ENCODE measurements at regions not wholly inside any gene's neighbourhood (a gene's known extent, or its start where the extent isn't known, plus 50 kb on each side); places are given as distances from the start of the nearest gene placed in this dataset.

DNA sequence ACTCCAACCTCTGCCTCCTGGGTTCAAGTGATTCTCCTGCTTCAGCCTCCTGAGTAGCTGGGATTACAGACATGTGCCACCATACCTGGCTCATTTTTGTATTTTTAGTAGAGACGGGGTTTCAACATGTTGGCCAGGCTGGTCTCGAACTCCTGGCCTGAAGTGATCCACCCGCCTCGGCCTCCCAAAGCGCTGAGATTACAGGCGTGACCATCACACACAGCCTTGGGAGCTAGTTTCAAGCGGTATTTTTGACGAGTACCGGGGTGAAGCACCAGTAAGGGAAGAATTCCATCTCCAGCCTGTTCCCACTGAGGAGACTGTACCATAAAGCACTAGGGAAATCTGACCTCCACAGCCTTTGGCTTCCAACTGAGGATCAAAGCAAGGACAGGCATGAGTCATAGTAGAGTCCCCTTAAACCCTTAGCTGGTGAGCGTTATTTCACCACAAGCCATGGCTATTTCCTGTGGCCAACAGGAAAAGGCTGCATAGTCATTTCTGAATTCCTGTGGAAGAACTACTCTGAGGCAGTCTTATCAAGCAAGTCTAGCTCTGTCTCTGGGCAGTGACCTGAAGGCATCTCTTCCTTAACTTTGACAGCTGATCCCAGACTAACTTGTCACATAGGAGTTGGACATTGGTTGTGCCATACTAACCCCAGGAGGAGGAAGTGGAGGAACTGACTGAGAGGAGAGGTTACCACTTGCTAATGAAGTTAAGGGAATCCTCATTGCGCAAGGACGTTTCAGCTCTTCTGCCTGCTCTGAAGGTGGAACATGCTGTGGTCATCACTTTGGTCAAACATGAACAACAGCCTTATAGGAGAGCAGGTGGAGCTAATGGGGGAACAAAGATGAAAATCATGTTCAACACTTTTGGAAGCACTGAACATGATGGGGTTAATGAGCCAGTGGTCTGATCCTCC is 85.8 kb upstream of the DMRT1 start (continued):
- TF ChIP-seq, protein P1, sequence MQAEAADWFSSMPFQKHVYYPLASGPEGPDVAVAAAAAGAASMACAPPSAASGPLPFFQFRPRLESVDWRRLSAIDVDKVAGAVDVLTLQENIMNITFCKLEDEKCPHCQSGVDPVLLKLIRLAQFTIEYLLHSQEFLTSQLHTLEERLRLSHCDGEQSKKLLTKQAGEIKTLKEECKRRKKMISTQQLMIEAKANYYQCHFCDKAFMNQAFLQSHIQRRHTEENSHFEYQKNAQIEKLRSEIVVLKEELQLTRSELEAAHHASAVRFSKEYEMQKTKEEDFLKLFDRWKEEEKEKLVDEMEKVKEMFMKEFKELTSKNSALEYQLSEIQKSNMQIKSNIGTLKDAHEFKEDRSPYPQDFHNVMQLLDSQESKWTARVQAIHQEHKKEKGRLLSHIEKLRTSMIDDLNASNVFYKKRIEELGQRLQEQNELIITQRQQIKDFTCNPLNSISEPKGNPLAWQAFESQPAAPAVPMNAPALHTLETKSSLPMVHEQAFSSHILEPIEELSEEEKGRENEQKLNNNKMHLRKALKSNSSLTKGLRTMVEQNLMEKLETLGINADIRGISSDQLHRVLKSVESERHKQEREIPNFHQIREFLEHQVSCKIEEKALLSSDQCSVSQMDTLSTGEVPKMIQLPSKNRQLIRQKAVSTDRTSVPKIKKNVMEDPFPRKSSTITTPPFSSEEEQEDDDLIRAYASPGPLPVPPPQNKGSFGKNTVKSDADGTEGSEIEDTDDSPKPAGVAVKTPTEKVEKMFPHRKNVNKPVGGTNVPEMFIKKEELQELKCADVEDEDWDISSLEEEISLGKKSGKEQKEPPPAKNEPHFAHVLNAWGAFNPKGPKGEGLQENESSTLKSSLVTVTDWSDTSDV (CRISPR knock-in tag; IDR thresholded peaks at IDR 0.05), result no peak
- TF ChIP-seq CAMTA2 (CRISPR knock-in tag; IDR thresholded peaks at IDR 0.05; ENCODE audit: borderline replicate concordance) (no peak), ZNF136 (CRISPR knock-in tag; IDR thresholded peaks at IDR 0.05; ENCODE audit: low read depth) (0 out of 2 replicates have a peak, but pooled peaks have one; percentile 60), RFX3 (CRISPR knock-in tag; IDR thresholded peaks at IDR 0.05) (no peak), MAFK (conservative IDR thresholded peaks at IDR 0.05 in 1 of 2, IDR thresholded peaks at IDR 0.05 in 1 of 2; ENCODE audit: low read length in 2 of 2) (peak; percentile 74 to 80), TCF7 (IDR thresholded peaks at IDR 0.05; ENCODE audit: low read depth) (peak; percentile 88), ZNF124 (CRISPR knock-in tag; IDR thresholded peaks at IDR 0.05) (peak; percentile 47; the same call in 1 of the 2 replicates), RXRB (CRISPR knock-in tag; IDR thresholded peaks at IDR 0.05; ENCODE audit: borderline replicate concordance) (peak; percentile 53; the same call in 1 of the 2 replicates), ZNF160 (CRISPR knock-in tag; IDR thresholded peaks at IDR 0.05) (no peak)
- TF ChIP-seq, protein P2, sequence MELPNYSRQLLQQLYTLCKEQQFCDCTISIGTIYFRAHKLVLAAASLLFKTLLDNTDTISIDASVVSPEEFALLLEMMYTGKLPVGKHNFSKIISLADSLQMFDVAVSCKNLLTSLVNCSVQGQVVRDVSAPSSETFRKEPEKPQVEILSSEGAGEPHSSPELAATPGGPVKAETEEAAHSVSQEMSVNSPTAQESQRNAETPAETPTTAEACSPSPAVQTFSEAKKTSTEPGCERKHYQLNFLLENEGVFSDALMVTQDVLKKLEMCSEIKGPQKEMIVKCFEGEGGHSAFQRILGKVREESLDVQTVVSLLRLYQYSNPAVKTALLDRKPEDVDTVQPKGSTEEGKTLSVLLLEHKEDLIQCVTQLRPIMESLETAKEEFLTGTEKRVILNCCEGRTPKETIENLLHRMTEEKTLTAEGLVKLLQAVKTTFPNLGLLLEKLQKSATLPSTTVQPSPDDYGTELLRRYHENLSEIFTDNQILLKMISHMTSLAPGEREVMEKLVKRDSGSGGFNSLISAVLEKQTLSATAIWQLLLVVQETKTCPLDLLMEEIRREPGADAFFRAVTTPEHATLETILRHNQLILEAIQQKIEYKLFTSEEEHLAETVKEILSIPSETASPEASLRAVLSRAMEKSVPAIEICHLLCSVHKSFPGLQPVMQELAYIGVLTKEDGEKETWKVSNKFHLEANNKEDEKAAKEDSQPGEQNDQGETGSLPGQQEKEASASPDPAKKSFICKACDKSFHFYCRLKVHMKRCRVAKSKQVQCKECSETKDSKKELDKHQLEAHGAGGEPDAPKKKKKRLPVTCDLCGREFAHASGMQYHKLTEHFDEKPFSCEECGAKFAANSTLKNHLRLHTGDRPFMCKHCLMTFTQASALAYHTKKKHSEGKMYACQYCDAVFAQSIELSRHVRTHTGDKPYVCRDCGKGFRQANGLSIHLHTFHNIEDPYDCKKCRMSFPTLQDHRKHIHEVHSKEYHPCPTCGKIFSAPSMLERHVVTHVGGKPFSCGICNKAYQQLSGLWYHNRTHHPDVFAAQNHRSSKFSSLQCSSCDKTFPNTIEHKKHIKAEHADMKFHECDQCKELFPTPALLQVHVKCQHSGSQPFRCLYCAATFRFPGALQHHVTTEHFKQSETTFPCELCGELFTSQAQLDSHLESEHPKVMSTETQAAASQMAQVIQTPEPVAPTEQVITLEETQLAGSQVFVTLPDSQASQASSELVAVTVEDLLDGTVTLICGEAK (IDR thresholded peaks at IDR 0.05), result no peak
- TF ChIP-seq, protein P2 (CRISPR knock-in tag; IDR thresholded peaks at IDR 0.05), result no peak

Data from HepG2 (cell line).